RPMI8226 (cell line): ENCODE measurements at regions not wholly inside any gene's neighbourhood (a gene's known extent, or its start where the extent isn't known, plus 50 kb on each side); places are given as distances from the start of the nearest gene placed in this dataset.
"Not testable (repeated sequence)": the region's sequence is repeated elsewhere in the genome, so short reads cannot be mapped to it uniquely, and the experiment has no call there.

Source experiments
- DNase-seq: peaks from one replicate; pipeline ENCODE4 v3.0.0-alpha.2; 2015

DNA sequence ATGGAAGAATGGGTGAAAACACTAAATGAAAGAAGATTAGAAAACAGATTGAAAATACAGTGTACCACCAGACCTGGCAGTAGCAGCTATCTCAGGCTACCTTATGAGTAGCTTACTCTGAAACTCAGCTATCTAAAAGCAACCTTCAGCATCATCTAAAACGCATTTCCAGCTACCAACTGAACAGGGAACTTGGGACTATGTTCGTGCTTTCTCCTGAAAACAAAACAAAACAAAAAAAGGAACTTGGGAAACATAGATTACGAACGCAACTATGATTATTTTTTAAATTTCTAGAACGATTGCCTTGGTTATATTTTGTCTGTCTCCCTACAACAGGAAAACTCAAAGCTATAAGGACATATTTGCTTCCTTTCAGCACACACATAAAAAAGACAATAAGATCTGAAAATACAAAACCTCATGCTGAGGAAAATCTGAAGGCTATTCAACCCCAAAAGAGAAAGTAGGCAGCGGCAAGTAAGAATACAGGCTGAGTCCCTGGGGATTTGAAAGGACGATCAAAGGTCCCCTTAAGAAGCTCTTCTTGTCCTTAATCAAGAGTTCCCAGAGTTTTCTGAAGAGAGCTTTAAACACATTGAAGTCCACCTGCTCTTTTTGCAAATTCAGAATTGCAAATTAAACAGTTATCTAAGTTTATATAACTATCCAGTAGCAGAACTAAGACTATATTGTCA lies 53.4 kb downstream of the OR2K2 start:
- DNase-seq = no peak

DNA sequence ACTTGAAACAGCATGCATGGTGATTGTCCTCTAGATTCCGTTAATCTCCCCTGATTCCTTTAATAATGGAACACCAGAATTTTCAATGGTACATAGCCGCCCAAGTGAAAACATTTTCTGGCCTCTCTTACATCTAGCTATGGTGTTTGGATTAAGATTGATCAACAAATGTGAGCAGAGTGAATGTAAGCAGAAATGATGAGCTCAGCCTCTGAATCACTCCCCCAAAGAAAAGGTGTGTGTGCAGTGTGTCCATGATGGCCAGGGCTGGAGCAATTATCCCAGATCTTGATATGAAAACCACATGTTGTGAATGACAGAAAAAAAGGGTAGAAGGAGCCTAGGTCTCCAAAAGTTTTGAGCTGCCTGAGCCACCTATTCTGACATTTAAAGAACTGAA lies 55.3 kb downstream of the OR2K2 start:
- DNase-seq = no peak

DNA sequence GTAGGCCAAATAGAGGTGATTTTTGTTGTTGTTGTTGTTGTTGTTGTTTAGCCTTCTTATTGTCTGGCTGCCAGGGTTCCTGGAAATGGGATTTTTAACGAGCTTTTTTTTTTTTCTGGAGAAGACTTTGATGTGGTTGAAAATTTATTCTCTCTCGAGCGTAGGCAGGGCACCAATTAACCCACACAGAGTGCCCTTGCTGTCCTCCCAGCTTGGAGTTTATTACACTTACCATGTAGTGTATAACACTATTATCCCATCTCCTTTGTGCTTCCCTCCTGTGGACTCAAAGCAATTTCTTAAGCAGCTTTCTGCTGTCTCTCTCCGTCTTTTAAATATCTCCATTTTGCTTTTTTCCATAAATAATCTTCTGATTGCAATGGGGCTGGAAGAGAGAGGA lies 57.4 kb downstream of the OR2K2 start:
- DNase-seq = no peak

DNA sequence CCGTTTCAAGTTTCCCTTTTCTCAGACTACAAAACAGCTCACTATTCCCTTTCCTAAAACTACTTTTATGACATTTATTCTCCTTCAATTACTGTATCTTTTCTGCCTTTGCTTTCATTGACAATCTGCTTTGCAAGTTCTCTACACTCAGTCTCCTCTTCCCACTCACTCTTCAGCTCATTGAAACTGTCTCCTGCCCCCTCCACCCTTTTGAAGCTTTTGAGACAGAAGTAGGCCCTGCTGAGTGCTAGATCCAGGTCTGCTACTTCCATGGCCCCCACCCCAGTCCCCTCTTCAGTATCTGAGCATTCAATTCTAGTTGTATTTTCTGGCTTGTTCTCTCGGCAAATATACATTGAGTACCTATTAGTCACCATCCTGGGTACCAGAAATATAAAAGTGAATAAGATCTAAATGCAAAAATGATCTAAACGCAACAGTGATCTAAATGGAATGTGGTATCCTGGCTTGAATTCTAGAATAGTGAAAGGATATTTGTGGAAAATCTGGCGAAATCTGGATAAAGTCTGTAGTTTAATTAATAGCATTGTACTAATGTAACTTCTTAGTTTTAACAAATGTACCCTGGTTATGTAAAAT lies 58.4 kb downstream of the OR2K2 start:
- DNase-seq = no peak

DNA sequence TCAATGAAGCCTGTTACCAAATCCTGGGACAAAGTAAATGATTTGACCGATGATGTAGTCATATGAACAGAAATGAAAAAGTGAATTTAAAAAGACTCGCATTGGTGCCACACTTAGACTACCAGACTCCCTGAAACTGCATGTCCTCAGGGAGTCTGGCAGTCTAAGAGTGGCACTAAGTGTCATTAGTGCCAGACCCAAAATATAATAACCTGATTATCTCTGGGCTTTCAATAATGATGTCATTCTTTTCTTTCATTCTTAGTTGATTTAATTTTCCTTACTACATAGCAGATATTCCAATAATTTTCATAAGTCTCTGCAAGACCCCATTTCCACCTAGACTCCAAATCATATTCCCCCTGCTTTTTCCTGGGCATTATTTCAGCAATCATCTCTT lies 59.0 kb downstream of the OR2K2 start:
- no peak for DNase-seq

DNA sequence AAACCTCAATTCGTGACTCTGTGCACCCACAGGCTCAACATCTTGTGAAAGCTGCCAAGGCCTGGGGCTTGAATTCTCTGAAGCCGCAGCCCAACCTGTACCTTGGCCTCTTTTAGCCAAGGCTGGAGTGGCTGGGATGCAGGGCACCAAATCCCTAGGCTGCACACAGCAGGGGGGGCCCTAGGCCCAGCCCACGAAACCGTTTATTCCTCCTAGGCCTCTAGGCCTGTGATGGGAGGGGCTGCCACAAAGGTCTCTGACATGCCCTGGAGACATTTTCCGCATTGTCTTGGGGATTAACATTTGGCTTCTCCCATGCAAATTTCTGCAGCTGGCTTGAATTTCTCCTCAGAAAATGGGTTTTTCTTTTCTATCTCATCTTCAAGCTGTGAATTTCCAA lies 64.0 kb downstream of the OR2K2 start:
- not testable (repeated sequence) for DNase-seq

DNA sequence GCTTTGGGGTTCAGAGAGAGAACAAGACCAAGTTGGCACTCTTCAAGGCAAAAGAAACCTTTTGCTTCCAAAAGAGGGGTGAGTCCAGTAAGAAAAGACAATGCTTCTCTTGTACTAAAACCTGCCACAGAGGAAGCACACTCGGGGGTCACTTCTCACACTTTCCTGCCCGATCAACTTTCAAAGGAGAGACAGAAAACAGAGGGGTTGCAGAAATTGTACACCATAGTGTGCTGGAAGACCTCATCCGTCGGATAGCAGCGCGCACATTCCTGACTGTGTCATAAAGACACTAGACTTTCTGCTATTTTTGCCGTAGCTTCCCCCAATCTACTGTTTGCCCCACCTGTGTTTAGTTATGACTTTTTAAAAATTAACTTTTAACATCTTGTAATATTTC lies 66.9 kb downstream of the OR2K2 start:
- no peak for DNase-seq

DNA sequence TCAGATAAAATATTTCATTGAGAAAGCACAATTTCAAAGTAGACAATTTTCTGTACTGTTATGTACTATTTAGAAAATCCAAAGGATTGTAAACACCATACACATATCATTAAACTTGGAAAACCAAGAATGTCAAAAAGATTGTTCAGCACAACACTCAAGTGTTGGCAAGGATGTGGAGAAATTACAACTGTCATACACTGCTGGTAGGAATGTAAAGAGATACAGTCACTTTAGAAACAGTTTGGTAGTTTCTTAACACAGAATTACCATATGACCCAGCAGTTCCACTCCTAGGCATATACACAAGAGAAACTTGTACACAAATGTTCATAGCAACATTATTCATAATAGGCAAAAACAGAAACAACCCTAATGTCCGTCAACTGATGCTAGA lies 71.2 kb downstream of the OR2K2 start:
- DNase-seq = no peak

DNA sequence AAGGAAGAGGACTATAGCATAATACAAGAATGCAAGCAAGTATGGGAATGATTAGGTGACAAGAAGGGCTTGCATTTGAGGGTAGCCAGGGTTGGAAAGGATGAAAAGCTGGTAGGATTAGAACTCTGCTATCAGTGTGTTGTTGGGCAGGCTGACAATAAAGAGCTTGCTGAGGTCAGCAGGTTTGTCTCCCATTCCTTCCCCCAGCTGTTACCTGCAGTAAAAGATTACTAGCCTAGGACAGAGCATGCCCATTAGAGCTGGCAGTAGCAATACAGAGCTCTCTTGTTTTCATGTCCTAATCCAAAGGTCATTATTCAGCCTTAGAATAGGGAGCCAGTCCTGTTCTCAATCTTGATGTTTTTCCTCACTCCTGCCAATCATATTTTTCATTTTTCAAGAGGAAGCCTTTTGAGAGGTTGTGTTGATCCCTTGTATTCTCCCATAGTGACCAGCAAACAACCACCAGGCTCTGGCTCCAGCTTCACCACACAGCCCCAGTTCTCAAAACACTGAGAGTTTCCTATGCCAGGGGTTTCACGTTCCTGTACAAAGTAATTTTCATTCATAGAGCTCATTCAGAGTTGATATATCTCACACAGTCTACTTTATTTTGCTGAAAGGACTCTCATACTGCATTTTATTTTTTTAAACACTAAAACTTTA lies 71.7 kb downstream of the OR2K2 start:
- DNase-seq = no peak

DNA sequence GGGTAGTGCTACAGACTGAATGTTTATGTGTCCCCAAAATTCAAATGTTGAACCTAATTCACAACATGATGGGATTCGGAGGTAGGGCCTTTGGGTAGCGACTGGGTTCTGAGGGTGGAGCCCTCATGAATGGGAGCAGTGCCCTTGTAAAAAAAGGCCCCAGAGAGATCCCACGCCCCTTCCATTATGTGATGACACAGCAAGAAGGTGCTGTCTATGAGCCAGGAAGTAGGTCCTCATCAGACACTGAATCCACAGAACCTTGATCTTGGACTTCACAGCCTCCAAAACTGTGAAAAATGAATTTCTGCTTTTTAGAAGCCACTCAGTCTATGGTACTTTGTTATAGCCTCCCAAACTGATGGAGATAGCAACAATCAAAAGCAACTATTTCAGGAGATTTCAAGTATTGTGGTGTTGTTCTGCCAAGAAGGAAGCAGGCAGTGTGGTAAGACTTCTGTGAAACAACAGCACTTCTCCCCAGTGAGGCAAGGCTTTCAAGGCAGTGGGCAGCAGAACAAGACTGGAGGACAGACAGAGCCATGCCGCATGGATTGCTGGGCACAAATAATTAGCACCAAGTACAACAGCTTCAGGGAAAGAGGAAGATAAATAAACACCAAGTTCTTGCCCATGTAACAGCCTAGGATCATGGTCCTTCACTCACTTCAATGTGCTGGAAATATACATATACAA lies 76.1 kb downstream of the OR2K2 start:
- no peak for DNase-seq

DNA sequence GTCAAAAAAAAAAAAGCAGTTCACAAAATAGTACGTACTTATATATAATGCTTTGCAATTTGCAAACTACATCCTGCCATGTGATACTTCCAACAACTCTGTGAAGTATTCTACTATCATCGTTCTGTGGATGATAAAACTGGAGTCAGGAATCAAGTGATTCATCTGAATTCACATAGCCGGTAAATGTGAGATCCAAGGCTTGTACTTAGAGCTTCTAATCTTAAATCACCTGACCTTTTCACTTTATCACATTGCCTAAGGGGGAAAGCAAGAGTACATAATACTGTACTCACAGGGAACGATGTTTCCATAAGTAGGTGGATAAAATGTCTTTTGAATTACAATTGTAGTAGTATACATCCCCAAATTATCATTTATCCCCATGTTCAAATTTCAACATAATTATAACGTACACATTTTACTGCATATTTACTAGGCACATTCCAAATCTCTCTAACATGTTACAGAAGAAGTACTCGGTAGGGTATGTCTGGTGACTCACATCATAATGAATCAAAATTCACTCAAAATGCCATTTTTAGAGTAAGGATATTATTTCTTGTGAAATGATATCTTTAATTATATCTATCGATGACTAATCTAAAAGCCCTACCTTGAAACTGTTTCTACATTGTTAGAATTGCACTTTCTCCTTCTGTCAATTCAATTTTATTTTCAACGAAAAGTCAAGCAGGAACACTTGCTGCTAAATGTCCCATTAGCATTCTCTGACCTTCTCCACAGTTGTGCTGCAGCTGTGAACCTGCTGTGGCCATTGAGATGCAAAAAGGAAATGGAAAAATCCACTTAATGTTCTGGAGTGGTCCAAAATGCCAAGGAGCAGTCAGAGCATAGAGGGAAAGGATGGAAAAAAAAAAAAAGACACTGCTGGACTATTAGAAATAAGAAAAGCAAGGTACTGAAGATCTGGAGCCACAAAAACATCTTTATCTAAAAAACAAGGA lies 78.9 kb downstream of the OR2K2 start:
- no peak for DNase-seq

DNA sequence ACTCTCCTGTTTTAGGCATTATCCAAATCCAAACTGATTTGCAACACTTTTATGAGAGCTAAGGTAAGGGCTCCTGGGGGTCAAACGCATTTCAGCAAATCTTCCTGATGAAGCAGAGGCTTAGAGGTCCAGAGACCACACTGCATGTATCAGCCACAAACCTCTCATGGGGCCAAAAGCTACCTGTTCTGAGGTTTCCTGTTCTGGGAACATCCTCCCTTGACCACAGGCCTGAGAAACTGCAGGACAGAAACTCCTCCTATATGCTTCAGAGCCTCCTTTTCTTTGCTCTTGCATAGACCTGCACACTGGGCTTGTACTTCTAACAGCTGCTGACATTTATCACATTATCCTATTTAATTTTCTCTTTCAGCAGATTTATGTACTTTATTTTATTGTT lies 92.6 kb downstream of the OR2K2 start:
- DNase-seq = no peak

DNA sequence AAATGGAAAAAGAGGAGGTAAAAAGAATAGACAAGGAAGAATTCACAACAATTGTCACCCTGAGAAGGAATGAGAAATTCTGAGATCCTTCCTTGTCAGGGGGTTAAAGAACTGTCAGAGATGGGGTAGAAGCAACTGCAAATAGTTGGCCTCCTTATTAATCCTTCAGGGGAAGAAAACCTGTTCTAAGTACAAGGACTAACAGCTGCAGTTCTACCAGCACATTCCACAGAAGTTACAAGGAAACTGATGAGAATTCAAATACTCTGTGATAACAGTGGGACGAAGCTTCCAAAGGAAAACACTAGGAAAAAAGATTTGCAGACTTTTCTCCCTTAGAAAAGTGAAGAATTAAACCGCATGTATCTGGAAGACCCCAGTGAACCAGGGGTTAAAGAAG lies 93.7 kb downstream of the OR2K2 start:
- no peak for DNase-seq

DNA sequence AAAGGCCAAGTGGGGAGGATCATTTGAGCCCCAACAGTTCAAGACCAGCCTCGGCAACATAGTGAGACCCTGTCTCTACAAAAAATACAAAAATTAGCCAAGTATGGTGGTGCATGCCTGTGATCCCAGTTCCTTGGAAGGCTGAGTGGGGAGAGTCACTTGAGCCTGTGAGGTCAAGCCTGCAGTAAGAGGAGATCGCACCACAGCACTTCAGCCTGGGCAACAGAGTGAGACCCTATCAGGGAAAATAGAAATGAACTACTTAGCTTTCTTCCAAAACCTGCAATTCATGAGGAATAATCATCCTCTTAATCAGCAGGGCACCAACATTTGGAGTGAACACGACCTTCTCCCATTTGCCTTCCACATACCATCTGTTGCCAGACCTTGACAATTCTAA lies 96.1 kb downstream of the OR2K2 start:
- DNase-seq = no peak

DNA sequence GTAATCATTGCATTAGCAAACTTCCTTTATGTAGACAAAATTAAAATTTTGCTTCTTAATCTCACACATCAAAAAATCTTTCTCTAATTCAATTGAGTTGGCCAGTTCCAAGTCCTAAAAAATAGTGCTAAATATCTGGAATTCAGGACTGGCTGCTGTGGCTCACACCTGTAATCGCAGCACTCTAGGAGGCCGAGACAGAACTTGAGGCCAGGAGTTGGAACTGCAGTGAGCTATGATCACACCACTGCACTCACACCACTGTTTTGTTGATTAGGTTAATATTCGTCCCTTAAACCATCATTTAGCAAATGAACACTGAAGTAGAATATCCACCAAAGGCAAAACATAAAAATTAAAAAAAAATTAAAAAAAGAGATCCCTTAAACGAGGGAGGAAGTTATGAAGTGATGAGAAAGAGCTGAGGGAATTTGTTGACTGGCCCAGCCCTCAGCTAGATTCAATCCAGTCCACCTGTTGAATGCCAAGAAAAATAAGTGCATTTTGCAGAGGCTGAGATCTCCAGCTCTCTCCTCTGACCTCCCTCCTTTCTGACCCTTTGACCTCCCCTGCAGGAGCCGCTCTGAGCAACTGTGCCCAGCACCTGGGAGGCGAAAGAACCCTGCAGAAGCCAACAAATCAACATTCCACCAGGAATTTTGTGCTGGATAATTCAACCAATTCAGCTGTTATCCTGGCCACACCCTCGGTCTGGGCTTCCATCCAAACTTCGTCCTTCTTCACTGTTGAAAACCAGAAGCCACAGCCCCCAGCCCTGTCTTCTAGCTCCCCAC lies 96.8 kb downstream of the OR2K2 start:
- no peak for DNase-seq

DNA sequence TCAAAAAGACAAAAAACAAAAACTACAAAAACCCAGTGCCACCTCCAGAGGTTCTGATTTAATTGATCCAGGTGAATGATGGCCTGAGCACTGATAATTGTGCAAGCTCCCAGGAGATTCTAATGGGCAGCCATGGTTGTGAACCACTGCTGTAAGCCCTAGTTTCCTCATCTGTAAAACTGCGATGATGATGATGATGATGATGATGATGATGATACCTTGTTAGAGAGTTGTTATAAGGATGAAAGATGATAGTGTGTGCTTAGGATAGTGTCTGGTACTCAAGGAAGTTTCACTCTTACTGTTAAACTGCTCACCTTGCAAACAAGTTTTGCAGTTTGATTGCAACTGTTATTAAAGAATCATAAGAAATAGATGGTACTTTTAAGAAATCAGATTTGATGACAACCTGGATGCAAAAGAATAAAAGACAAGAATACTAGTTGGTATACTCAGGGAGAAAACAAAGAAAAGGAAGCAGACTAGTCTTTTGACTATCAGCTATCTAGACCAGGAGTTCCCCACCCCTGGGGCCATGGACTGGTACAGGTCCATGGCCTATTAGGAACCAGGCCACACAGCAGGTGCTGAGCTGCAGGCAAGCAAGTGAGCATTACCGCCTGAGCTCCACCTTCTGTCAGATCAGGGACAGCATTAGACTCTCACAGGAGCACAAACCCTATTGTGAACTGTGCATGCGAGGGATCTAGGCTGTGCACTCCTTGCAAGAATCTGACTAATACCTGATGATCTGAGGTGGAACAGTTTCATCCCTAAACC lies 98.0 kb downstream of the OR2K2 start:
- DNase-seq = no peak

DNA sequence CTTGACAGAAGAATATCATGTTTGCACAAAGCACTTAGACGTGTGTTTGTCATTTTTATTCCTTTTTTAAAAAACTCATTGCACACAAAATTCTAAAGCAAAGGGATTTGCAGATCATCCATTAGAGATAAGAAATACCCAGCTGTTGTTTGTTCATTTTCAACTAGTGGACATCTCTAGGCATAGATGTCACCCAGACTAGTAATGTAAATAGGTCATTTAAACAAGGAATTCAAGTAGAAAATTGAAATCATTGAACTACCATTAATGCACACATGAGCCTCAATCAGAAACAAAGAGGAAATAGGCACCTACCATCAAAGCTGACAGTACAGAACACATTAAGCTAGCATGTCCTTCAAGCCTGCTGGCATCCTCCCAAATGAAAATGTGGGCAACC lies 107.3 kb downstream of the OR2K2 start:
- DNase-seq = no peak

DNA sequence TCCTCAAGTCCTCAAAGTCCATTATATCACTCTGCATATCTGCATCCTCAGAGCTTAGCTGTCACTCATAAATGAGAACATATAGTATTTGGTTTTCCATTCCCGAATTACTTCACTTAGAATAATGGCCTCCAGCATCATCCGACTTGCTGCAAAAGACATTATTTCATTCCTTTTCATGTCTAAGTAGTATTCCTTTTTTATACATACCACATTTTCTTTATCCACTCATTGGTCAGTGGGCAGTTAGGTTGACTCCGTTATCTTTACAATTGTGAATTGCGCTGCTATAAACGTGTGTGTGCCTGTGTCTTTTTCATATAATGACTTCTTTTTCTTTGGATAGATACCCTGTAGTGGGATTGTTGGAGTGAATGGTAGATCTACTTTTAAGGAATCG lies 117.2 kb downstream of the OR2K2 start:
- no peak for DNase-seq

DNA sequence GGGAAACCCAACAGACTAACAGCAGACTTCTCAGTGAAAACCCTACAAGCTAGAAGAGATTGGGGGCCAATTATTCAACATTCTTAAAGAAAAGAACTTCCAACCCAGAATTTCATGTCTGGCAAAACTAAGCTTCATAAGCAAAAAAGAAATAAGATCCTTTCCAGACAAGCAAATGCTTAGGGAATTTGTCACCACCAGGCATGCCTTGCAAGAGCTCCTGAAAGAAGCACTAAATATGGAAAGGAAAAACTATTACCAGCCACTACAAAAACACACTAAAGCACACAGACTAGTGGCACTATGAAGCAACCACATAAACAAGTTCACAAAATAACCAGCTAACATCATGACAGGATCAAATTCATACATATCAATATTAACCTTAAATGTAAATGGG lies 131.1 kb downstream of the OR2K2 start:
- no peak for DNase-seq

DNA sequence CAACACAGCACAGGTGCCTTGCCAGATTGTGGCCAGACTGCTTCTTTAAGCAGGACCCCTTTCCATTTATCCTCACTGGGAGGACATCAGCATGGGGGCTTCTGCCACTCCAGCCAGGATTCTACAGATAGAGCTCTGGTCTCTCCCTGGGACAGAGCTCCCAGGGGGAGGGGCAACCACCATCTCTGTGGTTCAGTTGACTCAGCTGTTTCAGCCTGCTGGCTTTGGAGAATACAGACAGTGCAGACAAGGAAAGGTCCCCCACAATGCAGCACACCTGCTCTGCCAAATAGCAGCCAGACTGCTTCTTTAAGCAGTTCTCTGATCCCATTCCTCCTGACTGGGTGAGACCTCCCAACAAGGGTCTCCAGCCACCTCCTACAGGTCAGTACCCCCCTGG lies 132.8 kb downstream of the OR2K2 start:
- DNase-seq = no peak

DNA sequence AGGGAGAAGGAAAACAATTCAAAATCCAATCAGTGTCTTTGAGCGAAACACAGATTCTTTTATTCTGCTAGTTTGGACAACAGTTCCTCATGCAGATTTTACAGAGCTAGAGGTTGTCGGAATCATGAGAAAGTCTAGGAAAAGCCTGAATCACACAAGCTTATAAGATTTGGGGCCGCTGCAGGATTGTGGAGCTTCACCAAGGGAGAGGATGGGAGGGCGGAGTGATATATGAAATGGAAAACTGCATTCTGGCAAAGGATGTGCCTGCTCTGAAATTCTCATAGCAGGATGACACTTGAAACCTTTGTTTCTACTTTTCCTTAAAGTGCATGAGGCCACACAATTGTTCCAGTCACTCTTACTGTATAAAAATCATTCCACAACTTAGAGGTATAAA lies 134.3 kb downstream of the OR2K2 start:
- DNase-seq = no peak
